GM21529 (cell line): ENCODE measurements at regions not wholly inside any gene's neighbourhood (a gene's known extent, or its start where the extent isn't known, plus 50 kb on each side); places are given as distances from the start of the nearest gene placed in this dataset.

Experiments used
- ATAC-seq: cut with Tn5 transposase; IDR thresholded peaks from one replicate; pipeline ENCODE4 v1.9.1; 2021; ENCODE audit not compliant: unreplicated experiment

DNA sequence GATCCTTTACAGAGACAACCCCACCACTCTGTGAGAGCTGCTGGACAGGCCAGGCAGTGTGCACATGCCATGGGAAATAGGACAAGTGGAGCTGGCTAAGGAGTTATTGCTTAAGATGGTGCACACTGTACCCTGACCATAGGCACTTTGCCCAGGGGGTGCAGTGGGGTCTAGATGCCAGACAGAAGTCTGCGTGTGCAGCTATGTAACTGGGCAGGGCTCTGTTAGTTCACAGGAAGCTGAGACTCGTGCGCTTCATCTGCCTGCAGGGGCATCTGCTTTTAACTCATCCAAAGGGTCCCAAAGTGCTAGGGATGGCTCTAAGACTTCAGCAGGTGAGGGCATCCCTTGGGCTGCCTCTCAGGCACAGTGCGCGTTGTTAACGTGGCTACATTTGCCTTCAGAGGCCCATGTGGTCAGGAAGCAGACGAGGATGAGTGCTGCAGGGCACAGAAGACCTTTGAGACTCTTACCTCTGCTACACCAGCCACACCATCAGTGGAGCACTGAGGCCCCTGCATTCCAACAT lies 77.7 kb upstream of the GPR26 start:
- no peak for ATAC-seq

DNA sequence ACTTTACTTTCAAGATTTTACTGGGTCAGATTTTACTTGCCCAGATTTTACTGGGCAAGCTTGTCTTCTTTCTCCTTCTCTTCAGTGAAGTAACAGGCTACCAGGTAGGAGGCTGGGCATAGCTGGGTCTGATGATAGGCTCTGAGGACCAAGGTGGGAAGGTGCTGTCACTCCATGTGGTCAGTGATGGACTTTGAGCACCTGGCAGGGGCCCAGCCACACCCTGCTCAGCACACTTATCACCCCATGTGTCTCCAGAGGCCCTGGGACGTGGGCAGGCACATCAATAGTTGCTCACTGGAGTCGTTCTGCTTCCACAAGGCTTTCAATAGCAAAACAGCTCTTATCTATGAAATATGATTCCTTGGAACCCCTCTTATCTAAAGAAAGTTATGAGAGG lies 70.5 kb upstream of the GPR26 start:
- no peak for ATAC-seq

DNA sequence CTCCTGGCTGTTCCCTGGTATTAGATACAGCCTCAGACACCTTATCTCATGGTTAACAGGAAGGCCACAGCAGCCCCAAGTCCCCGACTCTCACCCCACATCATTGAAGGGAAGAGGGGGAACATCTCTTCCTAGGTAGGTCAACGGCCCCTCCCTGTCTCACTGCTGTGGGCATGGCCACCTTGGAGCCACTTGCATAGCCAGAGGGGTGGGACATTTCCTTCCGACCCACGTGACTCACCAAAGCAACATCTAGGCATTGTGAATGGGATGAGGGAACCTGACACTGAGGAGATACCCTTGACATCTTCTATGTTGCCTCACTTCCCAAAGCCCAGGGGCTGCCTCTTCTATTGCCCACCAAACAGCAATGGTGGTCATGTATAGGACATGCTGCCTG lies 68.5 kb upstream of the GPR26 start:
- no peak for ATAC-seq

DNA sequence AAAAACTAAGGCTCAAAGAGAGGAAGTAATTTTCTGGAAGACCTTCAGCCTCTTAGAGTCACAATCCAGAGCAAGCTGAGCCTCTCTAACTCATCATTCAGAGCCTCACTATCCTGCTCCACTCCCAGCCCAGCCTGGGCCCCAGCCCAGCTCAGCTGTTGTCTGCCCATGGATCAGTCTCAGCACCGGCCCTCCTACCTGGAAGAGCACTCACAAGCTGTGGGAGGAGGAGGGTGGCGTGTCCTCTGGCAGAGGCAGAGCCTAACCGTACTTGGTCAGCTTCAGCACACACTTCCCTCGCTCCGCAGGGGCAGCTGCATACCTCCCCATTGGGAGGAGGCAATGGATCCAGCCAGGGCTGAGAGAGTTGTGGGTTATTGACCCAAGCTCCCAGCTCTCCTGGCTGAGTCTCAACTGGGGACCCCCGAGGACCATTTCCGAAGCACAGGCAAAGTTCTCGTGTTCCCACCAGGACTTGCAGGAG lies 66.7 kb upstream of the GPR26 start:
- no peak for ATAC-seq

DNA sequence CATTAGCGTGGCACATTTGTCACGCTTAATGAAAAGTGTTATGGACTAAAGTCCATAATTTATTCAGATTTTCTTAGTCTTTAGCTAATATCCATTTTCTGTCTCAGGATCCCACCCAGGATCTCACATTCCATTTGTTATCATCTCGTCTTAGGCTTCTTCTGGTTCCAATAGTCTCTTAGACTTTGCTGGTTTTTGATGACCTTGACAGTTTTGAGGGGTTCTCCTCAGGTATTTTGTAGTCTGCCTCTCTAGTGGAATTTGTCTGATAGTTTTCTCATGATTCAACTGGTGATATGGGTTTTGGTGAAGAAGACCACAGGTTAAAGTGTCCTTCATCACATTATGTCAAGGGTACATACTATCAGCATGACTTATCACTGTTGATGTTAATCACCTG lies 66.0 kb upstream of the GPR26 start:
- no peak for ATAC-seq

DNA sequence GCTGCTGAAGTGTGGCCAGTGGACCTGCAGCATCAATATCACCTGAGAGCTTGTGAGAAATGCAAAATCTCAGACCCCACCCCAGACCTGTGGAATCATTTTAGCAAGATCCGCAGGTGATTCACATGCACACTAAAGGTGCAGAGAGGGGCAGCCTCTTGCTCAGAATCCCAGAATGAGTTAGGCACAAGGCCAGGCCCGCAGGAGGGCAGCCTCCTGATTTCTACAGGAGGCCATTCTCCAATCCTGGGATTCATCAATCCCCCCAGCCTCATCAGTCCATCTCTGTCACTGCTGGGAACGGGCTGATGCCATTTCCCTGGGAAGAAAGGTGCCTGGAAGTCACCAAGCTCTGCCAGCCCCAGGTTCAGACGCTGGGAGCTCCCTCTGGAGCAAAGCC lies 63.0 kb upstream of the GPR26 start:
- no peak for ATAC-seq

DNA sequence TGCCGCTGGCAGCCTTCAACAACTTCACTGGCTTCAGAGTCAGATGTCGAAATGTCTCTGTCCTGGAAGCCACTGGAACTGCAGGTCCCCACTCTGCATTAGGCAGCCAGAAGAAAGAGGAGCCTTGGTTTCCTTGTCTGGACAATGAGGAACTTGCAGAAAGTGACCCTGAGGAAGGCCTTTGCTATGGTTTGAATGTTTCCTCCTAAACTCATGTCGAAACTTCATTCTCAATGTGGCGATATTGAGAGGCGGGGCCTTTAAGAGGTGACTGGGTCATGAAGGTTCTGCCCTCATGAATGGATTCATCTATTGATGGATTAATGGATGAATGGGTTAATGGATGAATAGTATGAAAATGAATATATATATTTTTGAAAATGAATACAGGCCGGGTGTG lies 61.6 kb upstream of the GPR26 start:
- no peak for ATAC-seq

DNA sequence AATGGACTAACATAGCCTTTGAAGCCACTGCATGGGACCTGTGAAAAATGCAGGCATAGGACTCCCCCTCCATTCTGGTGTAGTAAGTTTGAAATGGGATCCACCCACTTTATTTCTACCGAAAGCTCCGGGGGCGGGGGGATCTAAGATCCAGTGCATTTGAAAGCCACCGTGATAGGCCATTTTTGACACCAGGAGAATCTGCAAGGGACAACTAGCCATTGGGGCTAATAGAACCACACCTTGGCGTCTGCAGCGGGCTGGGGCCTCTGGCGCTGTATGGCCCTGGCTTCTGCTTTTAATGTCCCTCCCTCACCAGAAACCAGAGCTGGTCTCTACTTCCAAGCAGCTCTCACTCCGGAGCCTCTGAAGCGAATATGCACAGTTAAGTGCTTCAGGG lies 60.1 kb upstream of the GPR26 start:
- no peak for ATAC-seq

DNA sequence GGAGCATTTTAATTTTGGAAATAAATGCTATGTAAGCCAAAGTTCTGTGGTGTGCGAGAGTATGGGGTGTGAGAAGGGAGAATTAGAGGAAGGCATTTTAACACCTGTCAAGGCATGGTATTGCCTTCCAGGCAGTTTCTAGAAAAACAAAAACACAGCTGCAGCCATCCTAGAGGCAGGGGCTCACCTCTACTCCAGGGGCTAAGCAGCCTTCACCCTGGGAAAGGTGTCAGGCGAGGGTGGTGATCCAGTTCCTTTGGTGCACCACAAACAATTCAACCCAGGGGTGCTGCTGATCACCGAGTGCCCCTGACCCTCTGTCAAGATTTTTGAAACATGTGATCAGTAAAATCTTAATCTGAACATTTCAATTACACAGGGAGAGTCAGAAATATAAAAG lies 59.2 kb upstream of the GPR26 start:
- no peak for ATAC-seq

DNA sequence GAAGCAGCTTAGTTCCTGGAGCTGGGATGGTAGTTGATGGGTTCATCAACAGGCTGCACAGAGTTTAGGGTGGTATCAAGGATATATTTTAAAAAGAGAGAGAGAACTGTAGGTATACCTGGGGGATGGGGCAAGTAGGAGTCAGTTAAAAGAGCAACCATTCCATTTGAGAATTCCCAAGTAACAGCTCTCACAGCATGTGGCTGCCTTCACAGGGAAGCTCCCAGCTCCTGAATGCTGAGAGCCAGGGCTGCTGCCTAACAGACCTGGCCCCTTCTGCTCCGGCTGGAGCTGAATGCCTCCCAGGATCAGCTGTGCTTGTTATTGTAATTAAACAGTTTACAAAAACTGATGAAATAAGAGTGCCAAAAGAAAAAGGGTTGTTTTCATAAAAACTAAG lies 58.8 kb upstream of the GPR26 start:
- ATAC-seq = no peak

DNA sequence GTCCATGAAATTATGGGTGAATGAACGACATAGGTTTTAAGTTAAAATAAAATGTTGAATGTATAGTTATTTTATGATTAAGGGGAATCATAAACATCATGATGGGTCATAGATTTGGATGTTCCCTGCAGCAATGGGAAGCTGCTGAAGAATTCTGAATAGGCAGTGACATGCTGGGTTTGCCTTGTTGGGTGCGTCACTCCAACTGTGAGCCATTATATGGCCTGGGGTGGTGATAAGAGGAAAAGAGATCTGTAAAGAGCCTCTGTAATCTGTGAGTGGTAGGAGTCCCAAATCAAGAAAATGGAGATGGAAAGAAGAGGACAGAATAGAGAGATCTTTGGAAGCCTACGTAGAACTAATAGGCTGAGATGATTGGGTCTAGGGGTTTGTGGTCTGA lies 58.1 kb upstream of the GPR26 start:
- ATAC-seq = no peak

DNA sequence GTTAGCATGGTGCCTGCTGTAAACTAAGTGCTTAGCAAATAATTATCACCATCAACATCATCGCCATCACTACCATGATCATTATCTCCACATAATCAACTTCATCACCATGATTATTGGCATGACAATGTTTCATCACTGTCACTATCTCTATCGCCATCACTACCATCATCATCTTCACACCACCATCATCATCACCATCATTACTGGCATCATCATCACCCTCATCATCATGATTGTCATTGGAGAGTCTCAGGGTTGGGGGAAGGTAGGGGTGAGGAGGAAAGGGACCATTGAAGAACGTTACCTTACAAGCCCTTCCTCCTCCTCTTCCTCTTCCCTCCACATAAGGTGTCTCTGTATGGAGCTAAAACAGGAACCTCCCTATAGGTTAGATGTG lies 54.9 kb upstream of the GPR26 start:
- no peak for ATAC-seq

DNA sequence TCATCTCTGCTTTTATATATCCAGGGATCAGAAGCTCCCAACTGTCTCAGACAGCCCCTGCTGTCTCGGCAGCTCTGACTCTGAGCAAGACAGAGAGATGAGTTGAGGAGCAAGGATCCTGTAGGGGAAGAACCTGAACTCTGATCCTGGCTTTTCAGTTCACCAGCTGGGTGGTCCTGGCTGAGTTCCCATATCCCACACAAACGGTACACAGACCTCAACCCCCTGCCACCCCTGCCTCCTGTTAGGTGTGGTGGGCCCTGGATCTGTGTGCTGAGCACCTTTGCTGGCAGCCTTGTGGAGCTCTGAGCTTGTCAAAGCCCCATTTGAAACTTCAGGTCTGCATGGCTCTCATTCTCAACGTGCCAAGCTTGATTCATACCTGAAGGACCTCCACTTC lies 54.3 kb upstream of the GPR26 start:
- ATAC-seq = no peak

DNA sequence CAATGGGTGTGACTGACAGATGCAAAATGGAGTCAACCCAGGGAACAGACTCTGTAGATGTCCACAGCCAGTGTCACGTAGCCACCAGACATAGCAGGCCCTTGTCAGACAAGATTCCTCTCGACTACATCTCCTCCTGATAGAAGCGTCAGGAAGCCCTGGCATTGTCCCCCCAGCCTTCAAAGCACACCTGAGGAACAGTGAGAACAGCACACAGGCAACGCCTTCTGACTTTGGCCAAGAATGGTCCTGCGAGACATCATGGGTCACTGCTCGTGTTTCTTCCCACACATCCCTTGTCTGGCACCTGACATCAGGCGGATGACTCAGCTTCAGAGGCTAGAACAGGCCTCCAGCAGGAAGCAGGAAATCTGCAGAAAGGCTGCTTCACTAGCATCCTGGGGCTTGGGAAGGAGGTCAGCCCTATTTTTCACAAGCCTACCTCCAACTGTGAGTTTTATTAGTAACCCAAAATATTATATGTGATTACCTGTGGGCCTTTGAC lies 52.8 kb upstream of the GPR26 start:
- ATAC-seq = no peak

DNA sequence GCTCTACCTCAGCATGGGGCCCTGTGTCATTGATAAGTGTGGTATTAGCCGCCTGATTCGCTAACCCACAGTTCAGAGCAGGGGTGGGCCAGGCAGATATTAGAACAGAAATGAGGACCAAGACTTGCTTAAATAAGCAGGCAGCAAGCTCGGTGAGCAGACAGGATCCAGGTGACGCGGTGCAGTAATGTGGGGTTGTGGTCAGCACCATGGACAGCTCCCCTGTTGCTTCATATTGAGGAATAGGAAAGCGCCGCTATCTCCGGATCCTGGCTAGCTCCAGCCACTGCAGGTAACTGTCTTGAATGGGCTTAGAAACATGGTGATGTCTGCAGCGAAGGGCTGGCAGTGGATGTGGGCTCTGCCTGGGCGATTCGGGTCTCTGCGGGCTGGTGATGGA lies 51.3 kb upstream of the GPR26 start:
- no peak for ATAC-seq
